Effector memory CD8-positive, alpha-beta T cell (primary cell): ENCODE measurements at regions not wholly inside any gene's neighbourhood (a gene's known extent, or its start where the extent isn't known, plus 50 kb on each side); places are given as distances from the start of the nearest gene placed in this dataset.

Source experiments
- ATAC-seq: fragments of 150-1000 bp; cut with Tn5 transposase; replicated peaks from 2 replicates; pipeline ENCODE4 v1.10.0; 2021; ENCODE audit warnings: mild to moderate bottlenecking, moderate library complexity
- DNase-seq, 3 experiments: peaks; one replicate each; pipeline ENCODE4 v3.0.0; 2021
- H3K27ac Mint-ChIP-seq, 2 donors: one replicate each; pipeline ENCODE4 v1.8.0; 2022; ENCODE audit warnings: mild to moderate bottlenecking in 2 of 2, mixed read lengths in 2 of 2, moderate library complexity in 2 of 2
- H3K27me3 Mint-ChIP-seq, 2 donors: one replicate each; pipeline ENCODE4 v1.8.0; 2022; ENCODE audit warnings: mixed read lengths in 2 of 2
- H3K36me3 Mint-ChIP-seq: one replicate; pipeline ENCODE4 v1.8.0; 2022; ENCODE audit warnings: mild to moderate bottlenecking, moderate library complexity, mixed read lengths; ENCODE audit not compliant: insufficient read depth
- H3K4me1 Mint-ChIP-seq, 2 donors: one replicate each; pipeline ENCODE4 v1.8.0; 2022; ENCODE audit warnings: low read depth in 2 of 2, mixed read lengths in 2 of 2
- H3K4me3 Mint-ChIP-seq, 2 donors: one replicate each; pipeline ENCODE4 v1.8.0; 2022; ENCODE audit warnings: mild to moderate bottlenecking in 2 of 2, mixed read lengths in 2 of 2, moderate library complexity in 2 of 2
- H3K9me3 Mint-ChIP-seq, 2 donors: one replicate each; pipeline ENCODE4 v1.8.0; 2022; ENCODE audit warnings: mixed read lengths in 2 of 2

GRCh38 chr11:82676483-82677094, 57.1 kb downstream of the FAM181B start:
- H3K36me3 Mint-ChIP-seq, result no peaks in the 10 kb centered on the region
- H3K27me3 Mint-ChIP-seq, result peaks cover 6 to 13% of the 10 kb centered on the region in 2 donors
- no peaks in the 10 kb centered on the region for H3K4me1 Mint-ChIP-seq
- H3K27ac Mint-ChIP-seq, result no peak overlapping the region
- H3K4me3 Mint-ChIP-seq, result no peak overlapping the region
- ATAC-seq (no peak), DNase-seq (no peak)
- no peaks in the 10 kb centered on the region for H3K9me3 Mint-ChIP-seq

- Mint-ChIP-seq H3K36me3 (no peaks in the 10 kb centered on the region), H3K27me3 (peaks cover 6 to 13% of the 10 kb centered on the region in 2 donors), H3K9me3 (no peaks in the 10 kb centered on the region), H3K27ac (no peak overlapping the region), H3K4me3 (no peak overlapping the region), H3K4me1 (no peaks in the 10 kb centered on the region)
- ATAC-seq (no peak), DNase-seq (no peak)
These were observed 57.8 kb downstream of the FAM181B start for GRCh38 chr11:82675838-82676237.

GRCh38 chr11:82673631-82674030, 60.0 kb downstream of the FAM181B start:
- Mint-ChIP-seq H3K36me3 (no peaks in the 10 kb centered on the region), H3K9me3 (no peaks in the 10 kb centered on the region), H3K4me1 (no peaks in the 10 kb centered on the region), H3K4me3 (no peak overlapping the region), H3K27ac (no peak overlapping the region), H3K27me3 (peaks cover 6 to 13% of the 10 kb centered on the region in 2 donors)
- ATAC-seq (no peak), DNase-seq (no peak)

- H3K4me3 Mint-ChIP-seq, result no peak overlapping the region
- ATAC-seq, result no peak
- no peaks in the 10 kb centered on the region for H3K36me3 Mint-ChIP-seq
- no peak for DNase-seq
- peaks cover 6 to 13% of the 10 kb centered on the region in 2 donors for H3K27me3 Mint-ChIP-seq
- no peaks in the 10 kb centered on the region for H3K9me3 Mint-ChIP-seq
- H3K27ac Mint-ChIP-seq, result no peak overlapping the region
- H3K4me1 Mint-ChIP-seq, result no peaks in the 10 kb centered on the region
These were observed 62.2 kb downstream of the FAM181B start for GRCh38 chr11:82671451-82671850.

GRCh38 chr11:82663535-82663934, 70.1 kb downstream of the FAM181B start:
- Mint-ChIP-seq H3K36me3 (no peaks in the 10 kb centered on the region), H3K9me3 (no peaks in the 10 kb centered on the region)
- no peak for ATAC-seq

GRCh38 chr11:82653752-82654151, 79.9 kb downstream of the FAM181B start:
- no peak overlapping the region for H3K27ac Mint-ChIP-seq
- peaks cover 0 to 12% of the 10 kb centered on the region in 2 donors for H3K27me3 Mint-ChIP-seq
- DNase-seq (no peak), ATAC-seq (no peak)
- peaks cover 0 to 8% of the 10 kb centered on the region in 2 donors for H3K9me3 Mint-ChIP-seq
- no peaks in the 10 kb centered on the region for H3K36me3 Mint-ChIP-seq
- H3K4me3 Mint-ChIP-seq, result no peak overlapping the region
- no peaks in the 10 kb centered on the region for H3K4me1 Mint-ChIP-seq

More at GRCh38 chr11:82663535-82663934, 70.1 kb downstream of the FAM181B start:
- H3K27me3 Mint-ChIP-seq, result peaks cover 0 to 5% of the 10 kb centered on the region in 2 donors
- H3K4me3 Mint-ChIP-seq, result no peak overlapping the region
- no peak overlapping the region for H3K27ac Mint-ChIP-seq
- DNase-seq, result no peak
- no peaks in the 10 kb centered on the region for H3K4me1 Mint-ChIP-seq

DNA sequence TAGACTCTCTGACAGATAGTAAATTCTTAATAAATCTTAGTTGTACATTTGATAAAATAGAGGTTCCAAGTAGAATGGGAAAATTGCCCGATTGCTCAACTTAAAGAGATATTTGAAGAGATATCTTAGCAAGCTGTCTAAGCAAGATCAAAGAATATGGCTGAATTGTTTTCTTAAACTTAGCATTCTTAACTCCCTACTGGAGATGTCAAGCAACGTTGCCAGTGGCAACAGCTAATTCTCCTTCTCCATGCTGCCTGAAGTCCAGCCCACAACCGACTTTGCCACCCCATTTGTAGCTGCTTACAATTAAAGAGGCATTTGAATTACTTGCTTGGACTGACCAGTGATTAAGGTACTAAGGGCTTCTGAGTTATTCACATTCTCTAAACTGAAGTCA, 94.4 kb downstream of the FAM181B start:
- Mint-ChIP-seq H3K27me3 (peaks cover 0 to 6% of the 10 kb centered on the region in 2 donors), H3K4me3 (no peak overlapping the region), H3K36me3 (no peaks in the 10 kb centered on the region), H3K27ac (no peak overlapping the region), H3K4me1 (no peaks in the 10 kb centered on the region), H3K9me3 (no peaks in the 10 kb centered on the region)
- DNase-seq, result no peak
- ATAC-seq, result no peak

DNA sequence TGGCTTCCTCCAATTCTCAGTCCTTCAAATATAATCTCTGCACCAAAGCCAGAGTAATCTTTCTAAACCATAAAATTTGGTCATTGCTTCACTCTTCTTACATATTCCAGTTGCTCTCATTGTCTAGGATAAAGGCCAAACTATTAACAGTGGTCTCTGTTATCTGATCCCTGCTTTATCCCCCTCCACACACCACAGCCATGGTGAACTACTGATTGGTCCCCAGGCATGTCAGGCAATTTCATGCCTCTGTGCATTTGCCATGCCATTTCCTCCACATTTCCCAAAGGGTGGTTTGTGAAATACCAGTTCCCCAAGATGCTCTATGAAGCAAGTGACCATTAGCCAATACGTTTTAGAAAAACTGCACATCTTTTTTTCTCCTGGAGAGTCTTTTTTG, 97.0 kb downstream of the FAM181B start:
- DNase-seq (no peak), ATAC-seq (no peak)
- Mint-ChIP-seq H3K4me1 (no peaks in the 10 kb centered on the region), H3K27ac (no peak overlapping the region), H3K36me3 (no peaks in the 10 kb centered on the region), H3K4me3 (no peak overlapping the region), H3K27me3 (no peaks in the 10 kb centered on the region), H3K9me3 (no peaks in the 10 kb centered on the region)

- H3K4me3 Mint-ChIP-seq, result no peak overlapping the region
- no peaks in the 10 kb centered on the region for H3K9me3 Mint-ChIP-seq
- no peaks in the 10 kb centered on the region for H3K4me1 Mint-ChIP-seq
- DNase-seq (no peak), ATAC-seq (no peak)
- H3K27me3 Mint-ChIP-seq, result no peaks in the 10 kb centered on the region
- no peak overlapping the region for H3K27ac Mint-ChIP-seq
- H3K36me3 Mint-ChIP-seq, result no peaks in the 10 kb centered on the region
These were observed 99.6 kb downstream of the FAM181B start for GRCh38 chr11:82634091-82634490.

DNA sequence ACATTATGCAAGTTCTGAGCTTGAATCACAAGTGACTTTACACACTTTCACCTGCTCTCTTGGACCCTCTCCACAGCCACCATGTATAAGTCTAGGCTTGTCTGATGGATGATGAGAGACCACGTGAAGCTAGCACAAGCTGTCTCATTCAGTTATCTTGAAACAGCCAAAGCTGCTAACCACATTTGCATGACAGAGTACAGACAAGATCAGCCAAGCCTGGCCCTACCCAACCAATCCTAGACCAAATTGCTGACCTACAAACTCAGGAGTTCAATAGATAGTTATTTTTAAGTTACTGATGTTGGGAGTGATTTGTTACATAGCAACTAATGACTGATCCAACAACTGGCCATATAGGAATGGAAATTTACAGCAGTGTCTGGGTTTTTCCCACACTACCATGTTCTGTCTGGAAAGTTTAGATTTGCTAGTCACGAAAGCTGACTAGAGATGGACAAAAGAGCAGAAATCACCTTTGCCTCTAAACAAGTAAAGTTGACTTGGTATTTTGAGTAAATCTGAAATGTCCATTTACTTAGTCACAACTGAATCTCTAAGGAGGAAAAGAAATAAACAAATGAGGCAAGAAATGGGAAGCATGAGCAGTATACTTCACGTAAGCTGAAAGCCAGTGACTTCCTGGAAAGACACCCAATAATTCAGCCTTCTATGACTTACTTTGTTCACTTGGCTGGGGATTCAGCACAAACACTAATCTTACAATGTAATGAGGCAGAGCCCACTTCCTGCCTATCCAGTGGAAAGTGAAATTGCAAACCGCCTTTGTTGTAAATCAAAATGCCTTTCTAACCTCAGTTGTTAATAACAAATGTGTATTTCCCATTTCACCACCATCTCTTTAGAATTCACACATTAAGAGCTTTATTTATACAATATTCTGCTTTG, 101.7 kb downstream of the FAM181B start:
- no peak for ATAC-seq
- Mint-ChIP-seq H3K4me1 (no peaks in the 10 kb centered on the region), H3K4me3 (no peak overlapping the region)

DNA sequence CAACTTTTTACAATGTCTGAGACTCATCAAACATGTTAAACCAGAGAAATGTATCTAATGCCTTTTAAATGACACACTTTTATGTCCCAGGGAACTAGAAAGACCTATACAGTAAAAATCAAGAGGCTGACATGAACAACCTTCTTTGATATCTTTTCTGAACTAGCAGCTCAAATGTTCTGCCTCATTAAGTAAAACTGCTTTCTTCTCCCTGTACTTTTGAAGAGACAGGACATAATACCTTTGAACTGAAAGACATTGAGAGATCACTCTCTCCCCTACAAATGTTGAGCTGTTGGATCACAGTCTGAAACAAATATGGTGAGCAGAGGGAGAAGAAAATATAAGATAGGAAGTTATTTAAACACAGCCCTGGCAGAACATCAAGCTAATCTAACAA, 123.0 kb downstream of the FAM181B start:
- H3K27ac Mint-ChIP-seq, result no peak overlapping the region
- H3K4me3 Mint-ChIP-seq, result no peak overlapping the region
- DNase-seq (no peak), ATAC-seq (no peak)
- H3K36me3 Mint-ChIP-seq, result no peaks in the 10 kb centered on the region
- H3K4me1 Mint-ChIP-seq, result no peaks in the 10 kb centered on the region
- no peaks in the 10 kb centered on the region for H3K27me3 Mint-ChIP-seq
- peaks cover 3 to 6% of the 10 kb centered on the region in 2 donors for H3K9me3 Mint-ChIP-seq

More for the DNA sequence above, 101.7 kb downstream of the FAM181B start:
- Mint-ChIP-seq H3K9me3 (peaks cover 6 to 11% of the 10 kb centered on the region in 2 donors), H3K36me3 (peaks cover 3% of the 10 kb centered on the region), H3K27ac (no peak overlapping the region), H3K27me3 (no peaks in the 10 kb centered on the region)
- DNase-seq, result no peak

GRCh38 chr11:82606738-82607137, 126.9 kb downstream of the FAM181B start:
- Mint-ChIP-seq H3K4me3 (no peak overlapping the region), H3K4me1 (no peaks in the 10 kb centered on the region), H3K27ac (no peak overlapping the region), H3K27me3 (no peaks in the 10 kb centered on the region), H3K36me3 (no peaks in the 10 kb centered on the region), H3K9me3 (peaks cover 2 to 6% of the 10 kb centered on the region in 2 donors)
- DNase-seq (no peak), ATAC-seq (no peak)

- H3K4me1 Mint-ChIP-seq, result no peaks in the 10 kb centered on the region
- no peak overlapping the region for H3K4me3 Mint-ChIP-seq
- no peaks in the 10 kb centered on the region for H3K36me3 Mint-ChIP-seq
- H3K27me3 Mint-ChIP-seq, result no peaks in the 10 kb centered on the region
- ATAC-seq (no peak), DNase-seq (no peak)
- H3K9me3 Mint-ChIP-seq, result no peaks in the 10 kb centered on the region
- no peak overlapping the region for H3K27ac Mint-ChIP-seq
These were observed 132.0 kb downstream of the FAM181B start for GRCh38 chr11:82601711-82602110.

GRCh38 chr11:82599836-82600235, 133.8 kb downstream of the FAM181B start:
- H3K4me1 Mint-ChIP-seq, result no peaks in the 10 kb centered on the region

More at GRCh38 chr11:82599836-82600235, 133.8 kb downstream of the FAM181B start:
- no peak for ATAC-seq
- no peak overlapping the region for H3K27ac Mint-ChIP-seq
- H3K9me3 Mint-ChIP-seq, result no peaks in the 10 kb centered on the region
- no peaks in the 10 kb centered on the region for H3K36me3 Mint-ChIP-seq
- no peaks in the 10 kb centered on the region for H3K27me3 Mint-ChIP-seq
- H3K4me3 Mint-ChIP-seq, result no peak overlapping the region
- DNase-seq, result no peak
